ENCODE measurements at regions not wholly inside any gene's neighbourhood (a gene's known extent, or its start where the extent isn't known, plus 50 kb on each side); places are given as distances from the start of the nearest gene placed in this dataset.

DNA sequence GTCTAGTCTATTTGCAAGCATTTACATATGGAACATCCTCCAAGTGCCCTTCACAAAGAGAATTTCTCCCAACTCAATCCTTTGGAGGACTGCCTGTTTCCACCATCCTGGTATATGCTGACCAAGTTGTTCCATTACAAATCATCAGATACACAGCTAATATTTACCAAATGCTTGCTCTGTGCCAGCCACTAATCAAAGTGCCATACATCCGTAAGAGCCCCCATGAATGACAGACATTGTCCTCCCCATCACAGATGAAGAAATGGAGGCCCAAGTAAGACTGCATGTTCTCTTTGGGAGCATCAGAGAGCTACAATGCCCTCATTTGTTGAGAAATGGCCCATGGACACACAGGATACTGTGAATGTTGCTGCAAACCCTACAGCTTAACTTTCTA, 130.0 kb upstream of the BACE2 start:
- peaks cover 17% of the 10 kb centered on the region for H3K9me3 ChIP-seq (ENCODE audit: control insufficient read depth, insufficient read depth, low read length)
- dilution Hi-C loops (cut with HindIII; ENCODE audit: low sequenced_read_pairs, unreplicated experiment), result no loop called here
- no peak overlapping the region for H3K4ac ChIP-seq (ENCODE audit: low read depth, low read length)
- no peaks in the 10 kb centered on the region for H3K79me1 ChIP-seq (ENCODE audit: low read depth in 1 of 2, low read length in 2 of 2)
- H2AK9ac ChIP-seq (replicated peaks; ENCODE audit: low read depth, low read length, poor library complexity), result no peak overlapping the region
- H4K20me1 ChIP-seq (ENCODE audit: insufficient read depth, low read length), result no peaks in the 10 kb centered on the region
- no peak overlapping the region for H2BK120ac ChIP-seq (ENCODE audit: low read depth, low read length)
- no peaks in the 10 kb centered on the region for H3K9me1 ChIP-seq (ENCODE audit: insufficient read depth, low read length)
- no peak overlapping the region for H4K8ac ChIP-seq (ENCODE audit: low read depth in 2 of 2, low read length in 2 of 2)
- no peaks in the 10 kb centered on the region for H3K27me3 ChIP-seq (ENCODE audit: control insufficient read depth, insufficient read depth, low read length)
- no peaks in the 10 kb centered on the region for H3K4me1 ChIP-seq (ENCODE audit: control insufficient read depth, insufficient read depth, low read length)
- no peak overlapping the region for H3K4me3 ChIP-seq (ENCODE audit: insufficient read depth, low read depth, low read length)
- H3K36me3 ChIP-seq (ENCODE audit: control insufficient read depth, insufficient read depth, low read length), result no peaks in the 10 kb centered on the region
- H2BK20ac ChIP-seq (ENCODE audit: low read depth, low read length), result no peak overlapping the region
- ChIA-PET POLR2A (ENCODE audit: unreplicated experiment) (no interaction called here), CTCF (no interaction called here)
- H3K56ac ChIP-seq (ENCODE audit: extremely low read depth, insufficient read depth, low read length), result no peak overlapping the region
- H3K9ac ChIP-seq (ENCODE audit: low read depth, low read length), result no peak overlapping the region
- intact Hi-C loops (cut with micrococcal nuclease), result no loop called here
- no peak for TF ChIP-seq CHD1 (IDR thresholded peaks at IDR 0.05; ENCODE audit: low read depth, low read length)
- no peak overlapping the region for H4K91ac ChIP-seq (ENCODE audit: insufficient read depth, low read depth, low read length)
- H3K27ac ChIP-seq (ENCODE audit: insufficient read depth, low read length), result no peak overlapping the region
- no peak overlapping the region for H2AK5ac ChIP-seq (ENCODE audit: low read depth, low read length)
- in situ Hi-C loops (cut with MboI; ENCODE audit: low sequenced_read_pairs), result no loop called here
- BruUV-seq (replicated peaks), result no TSS peak
- no peak for ATAC-seq (ENCODE audit: low read depth)
- no peak overlapping the region for H3K23ac ChIP-seq (ENCODE audit: low read depth, low read length)
- no peak overlapping the region for H3K14ac ChIP-seq (replicated peaks; ENCODE audit: low read depth, low read length)
- H4K5ac ChIP-seq (ENCODE audit: low read depth, low read length), result no peak overlapping the region
- H2BK5ac ChIP-seq (ENCODE audit: low read depth, low read length, poor library complexity, severe bottlenecking), result no peak overlapping the region
- no peak overlapping the region for H3K18ac ChIP-seq (ENCODE audit: low read depth, low read length)
- no peak overlapping the region for H2AFZ ChIP-seq (replicated peaks; ENCODE audit: low read length, poor library complexity)
- no peak for DNase-seq
- no peak overlapping the region for H2BK15ac ChIP-seq (ENCODE audit: low read depth, low read length)
- WGBS, 2 experiments (ENCODE audit: extremely low coverage in 2 of 2, insufficient read length in 1 of 2), result no CpG with 5 or more reads among the region's 1 CpG
- no peak overlapping the region for H3K4me2 ChIP-seq (ENCODE audit: low read depth, low read length)
